ENCODE measurements at regions not wholly inside any gene's neighbourhood (a gene's known extent, or its start where the extent isn't known, plus 50 kb on each side); places are given as distances from the start of the nearest gene placed in this dataset.

GRCh38 chr6:48915591-48915990, 547.5 kb downstream of the MMUT start:
- Histone ChIP-seq H3K27ac (ENCODE audit: control insufficient read depth, insufficient read depth, low read length) (no peak overlapping the region), H3K4me3 (ENCODE audit: control insufficient read depth in 2 of 3, extremely low read depth in 1 of 3, insufficient read depth in 2 of 3, low read depth in 1 of 3, low read length in 3 of 3) (no peak overlapping the region), H3K9me1 (ENCODE audit: control insufficient read depth, extremely low read depth, insufficient read depth, low read length) (no peaks in the 10 kb centered on the region), H3K4me1 (ENCODE audit: control insufficient read depth, extremely low read depth, insufficient read depth, low read length) (no peaks in the 10 kb centered on the region), H4K20me1 (ENCODE audit: control insufficient read depth, extremely low read depth, insufficient read depth, low read length) (no peaks in the 10 kb centered on the region), H3K9ac (ENCODE audit: control insufficient read depth, extremely low read depth, insufficient read depth, low read length) (no peak overlapping the region), H3K79me2 (ENCODE audit: control insufficient read depth, insufficient read depth, low read length) (no peaks in the 10 kb centered on the region), H3K27me3 (ENCODE audit: control insufficient read depth, extremely low read depth, insufficient read depth, low read length) (no peaks in the 10 kb centered on the region), H3K36me3 (ENCODE audit: control insufficient read depth in 2 of 2, extremely low read depth in 1 of 2, insufficient read depth in 2 of 2, low read length in 2 of 2) (no peaks in the 10 kb centered on the region), H3K4me2 (ENCODE audit: control insufficient read depth, extremely low read depth, insufficient read depth, low read depth, low read length) (no peak overlapping the region), H3K9me3 (ENCODE audit: control insufficient read depth, low read depth, low read length) (peaks cover 2% of the 10 kb centered on the region), H2AFZ (ENCODE audit: control insufficient read depth, low read length) (no peak overlapping the region)
- DNase-seq (ENCODE audit: low read depth, low spot score) (no peak), FAIRE-seq (no peak)
- no peak for TF ChIP-seq CTCF (optimal IDR thresholded peaks at IDR 0.05 in 1 of 3, IDR thresholded peaks at IDR 0.05 in 1 of 3, conservative IDR thresholded peaks at IDR 0.05 in 1 of 3; ENCODE audit: extremely low read depth in 1 of 3, insufficient read depth in 2 of 3, low read length in 3 of 3)
- no peak for TF ChIP-seq EZH2 (IDR thresholded peaks at IDR 0.05; ENCODE audit: low read length)
- dilution Hi-C loops (cut with MboI; ENCODE audit: extremely low pct_ligation_motif_present, low sequenced_read_pairs): no loop called here

- Histone ChIP-seq H3K4me2 (ENCODE audit: control insufficient read depth, extremely low read depth, insufficient read depth, low read depth, low read length) (no peak overlapping the region), H3K36me3 (ENCODE audit: control insufficient read depth in 2 of 2, extremely low read depth in 1 of 2, insufficient read depth in 2 of 2, low read length in 2 of 2) (no peaks in the 10 kb centered on the region), H3K9me1 (ENCODE audit: control insufficient read depth, extremely low read depth, insufficient read depth, low read length) (no peaks in the 10 kb centered on the region), H4K20me1 (ENCODE audit: control insufficient read depth, extremely low read depth, insufficient read depth, low read length) (no peaks in the 10 kb centered on the region), H3K79me2 (ENCODE audit: control insufficient read depth, insufficient read depth, low read length) (no peaks in the 10 kb centered on the region), H3K9ac (ENCODE audit: control insufficient read depth, extremely low read depth, insufficient read depth, low read length) (no peak overlapping the region), H3K4me1 (ENCODE audit: control insufficient read depth, extremely low read depth, insufficient read depth, low read length) (no peaks in the 10 kb centered on the region), H3K4me3 (ENCODE audit: control insufficient read depth in 2 of 3, extremely low read depth in 1 of 3, insufficient read depth in 2 of 3, low read depth in 1 of 3, low read length in 3 of 3) (no peak overlapping the region), H3K27ac (ENCODE audit: control insufficient read depth, insufficient read depth, low read length) (no peak overlapping the region), H3K9me3 (ENCODE audit: control insufficient read depth, low read depth, low read length) (peaks cover 2% of the 10 kb centered on the region), H2AFZ (ENCODE audit: control insufficient read depth, low read length) (no peak overlapping the region), H3K27me3 (ENCODE audit: control insufficient read depth, extremely low read depth, insufficient read depth, low read length) (no peaks in the 10 kb centered on the region)
- TF ChIP-seq EZH2 (IDR thresholded peaks at IDR 0.05; ENCODE audit: low read length) (no peak), CTCF (optimal IDR thresholded peaks at IDR 0.05 in 1 of 3, IDR thresholded peaks at IDR 0.05 in 1 of 3, conservative IDR thresholded peaks at IDR 0.05 in 1 of 3; ENCODE audit: extremely low read depth in 1 of 3, insufficient read depth in 2 of 3, low read length in 3 of 3) (no peak)
- DNase-seq (ENCODE audit: low read depth, low spot score): no peak
- dilution Hi-C loops (cut with MboI; ENCODE audit: extremely low pct_ligation_motif_present, low sequenced_read_pairs): no loop called here
- no peak for FAIRE-seq
These were observed 550.5 kb downstream of the MMUT start for GRCh38 chr6:48912503-48912902.

Measured in keratinocyte (primary cell).